ENCODE measurements at regions not wholly inside any gene's neighbourhood (a gene's known extent, or its start where the extent isn't known, plus 50 kb on each side); places are given as distances from the start of the nearest gene placed in this dataset.

- DNase-seq (ENCODE audit: low read depth in 2 of 2, low spot score in 1 of 2): no peak
Measured at GRCh38 chr11:80632156-80632555, 1191.3 kb upstream of the TENM4 start.

- no peak for DNase-seq (ENCODE audit: low read depth in 2 of 2, low spot score in 1 of 2)
Measured at GRCh38 chr11:80629466-80629865, 1188.6 kb upstream of the TENM4 start.

GRCh38 chr11:80627364-80627763 is 1186.5 kb upstream of the TENM4 start:
- DNase-seq (ENCODE audit: low read depth in 2 of 2, low spot score in 1 of 2): no peak

- no peak for DNase-seq (ENCODE audit: low read depth in 2 of 2, low spot score in 1 of 2)
Measured at GRCh38 chr11:80626721-80627120, 1185.9 kb upstream of the TENM4 start.

- no peak for DNase-seq (ENCODE audit: low read depth in 2 of 2, low spot score in 1 of 2)
Measured at GRCh38 chr11:80625563-80625962, 1184.7 kb upstream of the TENM4 start.

- DNase-seq (ENCODE audit: low read depth in 2 of 2, low spot score in 1 of 2): no peak
Measured at GRCh38 chr11:80621871-80622270, 1181.0 kb upstream of the TENM4 start.

- DNase-seq (ENCODE audit: low read depth in 2 of 2, low spot score in 1 of 2): no peak
Measured at GRCh38 chr11:80620867-80621266, 1180.0 kb upstream of the TENM4 start.

- no peak for DNase-seq (ENCODE audit: low read depth in 2 of 2, low spot score in 1 of 2)
Measured at GRCh38 chr11:80617156-80617555, 1176.3 kb upstream of the TENM4 start.

GRCh38 chr11:80616070-80616800 is 1175.4 kb upstream of the TENM4 start:
- DNase-seq (ENCODE audit: low read depth in 2 of 2, low spot score in 1 of 2): no peak

- no peak for DNase-seq (ENCODE audit: low read depth in 2 of 2, low spot score in 1 of 2)
Measured at GRCh38 chr11:80613655-80614054, 1172.8 kb upstream of the TENM4 start.

- DNase-seq (ENCODE audit: low read depth in 2 of 2, low spot score in 1 of 2): no peak
Measured at GRCh38 chr11:80610516-80610915, 1169.7 kb upstream of the TENM4 start.

GRCh38 chr11:80603472-80603871 is 1162.6 kb upstream of the TENM4 start:
- DNase-seq (ENCODE audit: low read depth in 2 of 2, low spot score in 1 of 2): no peak

GRCh38 chr11:80598905-80599304 is 1158.1 kb upstream of the TENM4 start:
- no peak for DNase-seq (ENCODE audit: low read depth in 2 of 2, low spot score in 1 of 2)

- DNase-seq (ENCODE audit: low read depth in 2 of 2, low spot score in 1 of 2): no peak
Measured at GRCh38 chr11:80596291-80596810, 1155.5 kb upstream of the TENM4 start.

GRCh38 chr11:80595011-80595410 is 1154.2 kb upstream of the TENM4 start:
- no peak for DNase-seq (ENCODE audit: low read depth in 2 of 2, low spot score in 1 of 2)

- no peak for DNase-seq (ENCODE audit: low read depth in 2 of 2, low spot score in 1 of 2)
Measured at GRCh38 chr11:80593648-80594374, 1153.0 kb upstream of the TENM4 start.

GRCh38 chr11:80592546-80592945 is 1151.7 kb upstream of the TENM4 start:
- no peak for DNase-seq (ENCODE audit: low read depth in 2 of 2, low spot score in 1 of 2)

- no peak for DNase-seq (ENCODE audit: low read depth in 2 of 2, low spot score in 1 of 2)
Measured at GRCh38 chr11:80587906-80588305, 1147.1 kb upstream of the TENM4 start.

GRCh38 chr11:80586464-80586863 is 1145.6 kb upstream of the TENM4 start:
- no peak for DNase-seq (ENCODE audit: low read depth in 2 of 2, low spot score in 1 of 2)

- no peak for DNase-seq (ENCODE audit: low read depth in 2 of 2, low spot score in 1 of 2)
Measured at GRCh38 chr11:80584661-80585060, 1143.8 kb upstream of the TENM4 start.

GRCh38 chr11:80569832-80570231 is 1129.0 kb upstream of the TENM4 start:
- no peak for DNase-seq (ENCODE audit: low read depth in 2 of 2, low spot score in 1 of 2)

- no peak for DNase-seq (ENCODE audit: low read depth in 2 of 2, low spot score in 1 of 2)
Measured at GRCh38 chr11:80565231-80565630, 1124.4 kb upstream of the TENM4 start.
